HG02885 (cell line): ENCODE measurements at regions not wholly inside any gene's neighbourhood (a gene's known extent, or its start where the extent isn't known, plus 50 kb on each side); places are given as distances from the start of the nearest gene placed in this dataset.
"Not testable (repeated sequence)": the region's sequence is repeated elsewhere in the genome, so short reads cannot be mapped to it uniquely, and the experiment has no call there.

Experiments used
- ATAC-seq: cut with Tn5 transposase; IDR thresholded peaks from one replicate; pipeline ENCODE4 v1.9.1; 2021; ENCODE audit warnings: mild to moderate bottlenecking; ENCODE audit not compliant: unreplicated experiment, poor library complexity

GRCh38 chr2:180570864-180571263, 409.5 kb upstream of the UBE2E3 start:
- ATAC-seq = no peak

- ATAC-seq = no peak
Observed at GRCh38 chr2:180564051-180564450, 416.4 kb upstream of the UBE2E3 start.

- no peak for ATAC-seq
Observed at GRCh38 chr2:180562378-180562777, 418.0 kb upstream of the UBE2E3 start.

DNA sequence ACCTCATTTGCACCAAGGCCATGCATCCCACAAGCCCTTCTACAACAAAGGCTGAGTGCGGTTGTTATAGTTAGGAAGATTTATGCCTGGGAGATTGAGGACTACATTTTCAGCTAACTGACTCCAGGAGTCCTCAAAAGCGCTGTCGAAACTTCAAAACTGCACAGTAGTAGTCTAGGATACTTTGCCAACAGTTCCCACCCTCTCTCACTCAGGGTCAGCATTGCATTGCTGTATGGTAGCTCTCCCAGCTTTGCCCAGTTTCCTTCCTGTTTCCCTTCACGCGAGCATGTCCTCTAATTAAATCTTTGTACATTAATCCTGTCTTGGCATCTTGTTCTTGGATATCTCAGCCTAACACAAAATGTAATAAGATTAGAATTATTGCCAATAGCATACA, 420.6 kb upstream of the UBE2E3 start:
- no peak for ATAC-seq

GRCh38 chr2:180559038-180559437, 421.4 kb upstream of the UBE2E3 start:
- ATAC-seq = no peak

DNA sequence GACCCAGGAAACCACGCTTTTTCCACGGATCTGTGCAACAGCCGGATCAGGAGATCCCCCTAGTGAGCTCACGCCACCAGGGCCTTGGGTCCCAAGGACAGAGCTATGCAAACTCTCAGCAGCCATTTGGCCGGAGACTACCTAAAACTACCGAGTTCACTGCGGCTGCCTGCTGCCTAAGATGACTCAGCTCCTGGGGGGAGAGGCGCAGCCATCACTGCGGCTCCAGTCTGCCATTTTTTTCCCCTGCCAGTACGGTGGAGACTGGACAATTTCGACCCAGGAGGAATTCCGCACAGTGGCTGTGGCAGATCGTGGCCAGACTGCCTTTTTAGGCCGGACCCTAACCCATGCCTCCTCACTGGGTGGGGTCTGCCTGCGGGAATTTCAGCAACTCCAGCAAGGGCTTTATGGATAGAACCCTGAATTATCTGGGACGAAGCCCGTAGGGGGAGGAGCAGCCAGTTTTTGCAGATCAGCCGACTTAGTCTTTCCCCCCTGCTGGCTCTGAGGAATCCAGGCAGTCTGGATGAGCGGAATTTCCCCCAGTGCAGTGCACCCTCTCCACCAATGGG, 424.9 kb upstream of the UBE2E3 start:
- no peak for ATAC-seq

DNA sequence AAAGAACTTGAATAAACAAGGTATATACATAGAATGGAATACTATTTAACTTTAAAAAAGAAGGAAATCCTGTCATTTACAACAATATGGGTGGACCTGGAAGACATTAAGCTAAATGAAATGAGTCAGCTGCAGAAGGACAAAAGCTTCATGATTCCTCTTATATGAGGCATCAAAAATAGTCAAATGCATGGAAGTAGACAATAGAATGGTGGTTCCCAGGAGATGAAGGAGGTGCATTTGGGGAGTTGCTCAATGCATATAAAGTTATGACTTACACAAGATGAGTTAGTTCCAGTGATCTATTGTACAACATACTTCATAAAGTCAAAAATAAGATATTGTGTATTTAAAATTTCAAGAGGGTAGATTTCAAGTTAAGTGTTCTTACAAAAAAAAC, 426.1 kb upstream of the UBE2E3 start:
- no peak for ATAC-seq

DNA sequence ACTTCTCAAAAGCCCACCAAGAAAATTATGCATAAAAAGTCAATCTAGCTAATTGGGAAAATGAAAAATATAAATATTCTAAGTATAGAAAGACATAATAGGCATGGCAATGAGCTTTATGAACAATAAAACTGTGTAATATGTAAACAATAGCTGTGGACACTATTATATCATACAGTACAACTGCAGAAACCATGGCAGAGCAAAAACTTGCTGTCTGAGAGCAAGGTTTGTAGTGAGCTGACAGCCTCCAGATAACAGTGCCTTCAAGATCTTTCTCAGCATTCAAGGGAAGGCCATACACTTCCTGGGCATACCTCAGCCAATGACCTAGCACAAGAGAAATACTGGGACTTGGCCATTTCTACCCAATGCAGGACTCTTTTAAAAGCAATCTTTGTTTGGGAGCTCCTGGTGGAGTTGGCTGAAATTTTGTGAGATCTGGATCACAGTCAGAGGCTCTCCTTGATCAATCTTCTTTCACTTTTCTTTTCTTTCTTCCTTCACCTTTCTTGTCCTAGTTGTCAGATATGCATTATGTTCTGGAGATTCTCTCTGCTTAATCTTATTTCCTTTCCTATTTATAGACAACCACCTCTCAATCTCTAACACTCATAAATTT, 427.2 kb upstream of the UBE2E3 start:
- ATAC-seq = no peak

DNA sequence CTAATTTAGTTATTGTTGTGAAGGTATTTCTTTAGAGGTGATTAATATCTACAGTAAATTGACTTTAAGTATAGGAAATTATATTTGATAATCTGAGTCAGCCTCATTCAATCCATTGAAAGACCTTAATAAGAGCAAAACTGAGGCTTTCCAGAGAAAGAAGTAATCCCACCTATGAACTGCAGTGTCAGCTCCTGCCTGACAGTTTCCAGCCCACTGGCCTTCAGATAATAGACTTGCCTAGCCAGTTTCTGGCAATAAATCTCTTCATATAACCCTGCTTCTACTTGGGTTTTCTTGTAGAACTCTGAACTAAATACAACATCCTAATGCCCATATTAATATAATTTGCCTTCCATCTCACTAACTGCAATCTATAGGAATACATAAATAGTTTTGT, 437.9 kb upstream of the UBE2E3 start:
- ATAC-seq = no peak

- no peak for ATAC-seq
Observed at GRCh38 chr2:180540761-180541160, 439.6 kb upstream of the UBE2E3 start.

GRCh38 chr2:180539541-180539940, 440.9 kb upstream of the UBE2E3 start:
- no peak for ATAC-seq

DNA sequence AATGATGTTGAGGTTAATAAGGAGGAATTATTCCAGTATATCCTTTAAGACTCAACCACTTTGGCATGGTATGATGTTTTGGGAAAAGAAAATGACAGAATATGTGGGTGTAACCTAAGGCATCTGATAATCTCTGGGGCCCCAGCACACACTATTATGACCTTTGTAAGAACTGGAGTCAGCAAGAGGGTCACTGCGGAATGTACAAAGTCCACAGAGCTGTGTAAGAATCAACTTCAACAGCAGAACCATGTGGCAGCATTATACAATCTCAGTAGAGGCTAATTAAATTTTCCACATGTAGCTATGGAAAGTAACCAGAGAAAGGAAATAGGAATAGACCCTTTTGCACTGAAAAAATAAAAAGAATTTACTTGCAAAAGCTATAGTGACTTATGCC, 445.1 kb upstream of the UBE2E3 start:
- no peak for ATAC-seq

GRCh38 chr2:180531787-180532186, 448.6 kb upstream of the UBE2E3 start:
- not testable (repeated sequence) for ATAC-seq

DNA sequence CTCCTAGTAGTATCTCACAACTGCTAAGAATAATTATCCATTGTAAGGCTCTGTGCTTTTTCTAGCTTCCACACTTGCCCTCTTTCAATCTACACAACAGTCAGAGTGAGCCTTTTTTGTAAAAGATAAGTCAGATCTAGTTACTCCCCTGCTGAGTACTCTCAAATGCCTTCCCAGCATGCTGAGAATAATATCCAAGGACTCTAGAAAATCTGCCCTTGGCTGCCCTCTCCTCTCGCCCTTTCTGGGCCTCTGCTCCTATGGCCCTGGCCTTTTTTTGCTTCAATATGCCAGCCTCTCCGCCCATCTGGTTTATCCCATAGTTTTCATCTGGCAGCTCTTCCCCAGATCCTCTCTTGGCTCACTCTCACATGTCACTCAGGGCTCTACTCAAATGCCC, 455.9 kb upstream of the UBE2E3 start:
- ATAC-seq = no peak

- no peak for ATAC-seq
Observed at GRCh38 chr2:180523621-180524340, 456.6 kb upstream of the UBE2E3 start.

DNA sequence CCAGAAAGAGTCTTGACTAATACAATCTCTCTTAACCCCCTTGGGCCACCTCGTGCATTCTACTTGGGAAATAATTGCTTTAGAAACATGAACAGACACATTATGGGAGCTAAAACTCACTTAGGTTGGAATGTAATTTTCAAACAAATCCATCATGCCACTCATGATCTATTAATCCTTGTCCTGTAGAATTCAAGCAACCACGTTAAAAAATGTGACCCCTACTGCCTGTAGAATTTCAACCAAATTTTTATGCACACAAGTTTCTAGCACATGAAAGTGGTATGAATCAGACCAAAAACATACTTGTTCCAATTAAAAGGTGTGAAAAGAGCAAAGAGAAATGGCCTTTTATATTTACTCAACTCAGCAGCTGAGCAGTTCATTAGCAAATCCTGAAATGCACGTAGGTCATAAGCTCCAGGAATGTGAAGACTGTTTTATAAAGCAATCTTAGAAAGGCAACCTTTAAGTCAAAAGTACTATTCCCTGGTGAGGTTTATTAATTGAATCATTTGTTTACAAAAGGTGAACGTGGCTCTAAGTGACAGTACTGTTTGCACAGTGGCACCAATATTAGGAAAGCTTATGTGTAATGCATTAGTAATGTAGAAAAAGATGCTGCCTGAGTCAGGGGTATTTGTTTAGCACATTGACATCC, 459.4 kb upstream of the UBE2E3 start:
- no peak for ATAC-seq

GRCh38 chr2:180520206-180520605, 460.2 kb upstream of the UBE2E3 start:
- no peak for ATAC-seq

DNA sequence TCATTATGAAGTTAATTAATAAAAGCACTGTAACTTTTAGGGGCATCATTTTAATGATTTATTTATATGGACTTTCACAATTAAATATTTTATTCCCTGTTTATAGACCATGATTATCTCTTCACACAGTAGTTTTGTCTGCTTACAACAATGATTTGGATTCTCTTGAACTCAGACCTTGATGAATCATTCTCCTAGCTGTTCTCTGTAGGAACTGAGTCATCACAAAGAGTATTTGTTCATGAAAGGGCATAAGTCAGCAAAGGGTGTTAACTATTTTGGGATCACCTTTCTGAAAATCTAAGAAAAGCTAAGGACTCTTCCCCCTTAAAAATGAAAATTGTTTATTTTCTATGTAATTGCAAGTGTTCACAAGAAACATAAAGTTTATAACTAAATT, 461.1 kb upstream of the UBE2E3 start:
- ATAC-seq = no peak

GRCh38 chr2:180516232-180516631, 464.2 kb upstream of the UBE2E3 start:
- peak; percentile 43 for ATAC-seq

DNA sequence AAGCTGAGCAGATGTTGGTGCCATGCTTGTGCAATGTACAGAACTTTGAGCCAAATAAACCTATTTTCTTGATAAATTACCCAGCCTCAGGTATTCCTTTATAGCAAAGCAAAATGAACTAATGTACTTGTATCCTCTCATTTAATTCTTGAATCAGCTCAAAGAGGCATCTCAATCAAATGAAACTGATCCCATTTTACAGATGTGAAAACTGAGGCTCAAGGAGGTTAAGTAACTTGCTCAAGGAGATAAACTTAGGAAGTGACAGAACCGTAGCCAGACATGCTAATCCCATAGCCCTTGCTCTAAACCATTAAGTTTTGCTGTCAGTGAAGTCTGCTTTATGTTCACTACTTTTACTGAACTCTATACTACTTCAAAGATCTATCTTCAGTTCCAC, 467.0 kb upstream of the UBE2E3 start:
- no peak for ATAC-seq

DNA sequence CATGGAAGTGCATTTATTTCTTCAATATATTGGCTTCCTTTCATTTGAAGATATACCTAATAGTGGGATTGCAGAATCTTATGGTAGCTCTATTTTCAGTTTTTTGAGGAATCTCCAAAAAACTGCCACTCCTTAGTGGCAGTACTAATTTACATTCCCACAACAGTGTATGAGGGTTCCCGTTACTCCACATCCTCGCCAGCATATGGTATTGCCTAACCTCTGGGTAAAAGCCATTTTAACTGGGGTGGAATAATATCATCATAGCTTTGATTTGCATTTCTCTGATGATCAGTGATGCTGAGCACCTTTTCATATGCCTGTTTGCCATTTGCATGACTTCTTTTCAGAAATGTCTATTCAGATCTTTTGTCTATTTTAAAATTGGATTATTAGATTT, 471.9 kb upstream of the UBE2E3 start:
- ATAC-seq = no peak
